ENCODE measurements at regions not wholly inside any gene's neighbourhood (a gene's known extent, or its start where the extent isn't known, plus 50 kb on each side); places are given as distances from the start of the nearest gene placed in this dataset.

GRCh38 chr17:22569459-22570143, 877.3 kb downstream of the KCNJ18 start:
- H3K36me3 Mint-ChIP-seq (ENCODE audit: low read depth), result peaks cover 41% of the 10 kb centered on the region

More at GRCh38 chr17:22569459-22570143, 877.3 kb downstream of the KCNJ18 start:
- Histone ChIP-seq H3K4me2 (no peak overlapping the region), H3K27ac (ENCODE audit: low read depth) (no peak overlapping the region), H3K4me1 (ENCODE audit: insufficient read depth) (no peaks in the 10 kb centered on the region), H4K20me1 (replicated peaks; ENCODE audit: insufficient read depth) (no peaks in the 10 kb centered on the region), H3K9me2 (ENCODE audit: insufficient read depth) (no peaks in the 10 kb centered on the region), H3K4me3 (no peak overlapping the region), H3K27me3 (ENCODE audit: insufficient read depth) (no peaks in the 10 kb centered on the region), H3K36me3 (ENCODE audit: insufficient read depth) (no peaks in the 10 kb centered on the region), H3K79me2 (replicated peaks; ENCODE audit: insufficient read depth) (no peaks in the 10 kb centered on the region), H3F3A (replicated peaks; ENCODE audit: low read depth) (no peaks in the 10 kb centered on the region), H2AFZ (no peak overlapping the region)
- DNase-seq (ENCODE audit: low spot score), result no peak
- H3K4me3 Mint-ChIP-seq, result no peak overlapping the region
- H3K4me1 Mint-ChIP-seq, result no peaks in the 10 kb centered on the region
- H3K9me3 Mint-ChIP-seq, result peaks cover 92% of the 10 kb centered on the region
- ATAC-seq, result no peak
- H3K27ac Mint-ChIP-seq, result no peak overlapping the region
- TF ChIP-seq JUNB (IDR thresholded peaks at IDR 0.05; ENCODE audit: unreplicated experiment) (no peak), STAT1 (IDR thresholded peaks at IDR 0.05; ENCODE audit: unreplicated experiment) (no peak), CREB1 (CRISPR knock-in tag; IDR thresholded peaks at IDR 0.05; ENCODE audit: low read depth) (no peak), ZNF331 (CRISPR knock-in tag; IDR thresholded peaks at IDR 0.05; ENCODE audit: low read depth) (no peak), ZNF462 (CRISPR knock-in tag; IDR thresholded peaks at IDR 0.05) (no peak), NANOG (IDR thresholded peaks at IDR 0.05; ENCODE audit: borderline replicate concordance) (no peak), ZNF114 (CRISPR knock-in tag; IDR thresholded peaks at IDR 0.05) (no peak), CTCF (conservative IDR thresholded peaks at IDR 0.05; ENCODE audit: low read depth in 2 of 2) (no peak), POLR2AphosphoS5 (IDR thresholded peaks at IDR 0.05; ENCODE audit: low read depth) (no peak), ETS1 (IDR thresholded peaks at IDR 0.05) (no peak), EZH2phosphoT487 (IDR thresholded peaks at IDR 0.05; ENCODE audit: unreplicated experiment) (no peak), REST (IDR thresholded peaks at IDR 0.05; ENCODE audit: unreplicated experiment) (no peak), EZH2 (IDR thresholded peaks at IDR 0.05; ENCODE audit: low read depth, unreplicated experiment) (no peak)
- H3K27me3 Mint-ChIP-seq (ENCODE audit: insufficient read depth, low read depth, poor library complexity), result peaks cover 21% of the 10 kb centered on the region
